ENCODE measurements at regions not wholly inside any gene's neighbourhood (a gene's known extent, or its start where the extent isn't known, plus 50 kb on each side); places are given as distances from the start of the nearest gene placed in this dataset.

DNA sequence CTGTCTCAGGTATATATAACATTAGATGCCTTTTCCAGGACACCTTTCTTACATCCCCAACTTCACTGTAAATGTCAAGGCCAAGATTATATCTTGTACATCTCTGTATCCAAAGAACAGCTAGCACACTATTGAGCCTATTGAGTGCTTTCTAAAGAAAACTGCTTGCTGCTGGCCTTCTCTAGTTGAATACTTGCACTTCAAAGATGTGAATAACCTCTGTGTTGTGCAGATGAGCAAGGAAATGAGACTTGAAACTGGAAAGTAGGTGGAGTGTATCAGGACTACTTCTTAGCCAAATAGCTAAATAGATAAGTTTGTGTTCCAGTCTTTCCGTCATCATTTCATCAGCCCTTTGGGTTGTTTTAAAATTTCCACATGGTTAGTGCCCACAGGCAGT lies 704.4 kb upstream of the AMOT start:
- DNase-seq (ENCODE audit: extremely low spot score, unreplicated experiment): no peak
- H3K4me1 Mint-ChIP-seq (ENCODE audit: unreplicated experiment): peaks cover 7% of the 10 kb centered on the region
- no peak for TF ChIP-seq CTCF (conservative IDR thresholded peaks at IDR 0.05)

GRCh38 chrX:113539599-113540356 lies 699.1 kb upstream of the AMOT start:
- no peaks in the 10 kb centered on the region for H3K36me3 Mint-ChIP-seq
- H3K27me3 Mint-ChIP-seq: no peaks in the 10 kb centered on the region
- TF ChIP-seq CTCF (conservative IDR thresholded peaks at IDR 0.05): no peak
- peaks cover 7% of the 10 kb centered on the region for H3K4me1 Mint-ChIP-seq (ENCODE audit: unreplicated experiment)
- no peak overlapping the region for H3K27ac Mint-ChIP-seq
- no peak for DNase-seq (ENCODE audit: extremely low spot score, unreplicated experiment)
- H3K4me3 Mint-ChIP-seq: no peak overlapping the region
- H3K9me3 Mint-ChIP-seq: peaks cover 4% of the 10 kb centered on the region

More for the DNA sequence above, 704.4 kb upstream of the AMOT start:
- Mint-ChIP-seq H3K4me3 (no peak overlapping the region), H3K27ac (no peak overlapping the region), H3K9me3 (no peaks in the 10 kb centered on the region), H3K36me3 (no peaks in the 10 kb centered on the region), H3K27me3 (no peaks in the 10 kb centered on the region)

- H3K36me3 Mint-ChIP-seq: no peaks in the 10 kb centered on the region
- H3K4me1 Mint-ChIP-seq (ENCODE audit: unreplicated experiment): no peaks in the 10 kb centered on the region
- no peak for DNase-seq (ENCODE audit: extremely low spot score, unreplicated experiment)
- H3K9me3 Mint-ChIP-seq: no peaks in the 10 kb centered on the region
- no peak overlapping the region for H3K27ac Mint-ChIP-seq
- H3K4me3 Mint-ChIP-seq: no peak overlapping the region
- no peak for TF ChIP-seq CTCF (conservative IDR thresholded peaks at IDR 0.05)
- no peaks in the 10 kb centered on the region for H3K27me3 Mint-ChIP-seq
Observed at GRCh38 chrX:113529426-113530013, 688.9 kb upstream of the AMOT start.

- Mint-ChIP-seq H3K4me1 (ENCODE audit: unreplicated experiment) (no peaks in the 10 kb centered on the region), H3K27me3 (no peaks in the 10 kb centered on the region), H3K4me3 (no peak overlapping the region), H3K27ac (no peak overlapping the region), H3K9me3 (no peaks in the 10 kb centered on the region), H3K36me3 (no peaks in the 10 kb centered on the region)
- DNase-seq (ENCODE audit: extremely low spot score, unreplicated experiment): no peak
- no peak for TF ChIP-seq CTCF (conservative IDR thresholded peaks at IDR 0.05)
Observed at GRCh38 chrX:113522814-113523213, 682.2 kb upstream of the AMOT start.

GRCh38 chrX:113514906-113515305 lies 674.3 kb upstream of the AMOT start:
- Mint-ChIP-seq H3K36me3 (no peaks in the 10 kb centered on the region), H3K4me3 (no peak overlapping the region), H3K27ac (no peak overlapping the region), H3K27me3 (no peaks in the 10 kb centered on the region), H3K9me3 (no peaks in the 10 kb centered on the region), H3K4me1 (ENCODE audit: unreplicated experiment) (no peaks in the 10 kb centered on the region)
- TF ChIP-seq CTCF (conservative IDR thresholded peaks at IDR 0.05): no peak
- no peak for DNase-seq (ENCODE audit: extremely low spot score, unreplicated experiment)
